C4-2B (cell line): ENCODE measurements at regions not wholly inside any gene's neighbourhood (a gene's known extent, or its start where the extent isn't known, plus 50 kb on each side); places are given as distances from the start of the nearest gene placed in this dataset.

ENCODE experiments used
- H3K27ac ChIP-seq: fragments of 450-650 bp; 2 replicates; pipeline ENCODE4 v1.5.1; 2017
- ZFX ChIP-seq: fragments of 450-650 bp; IDR thresholded peaks from 2 replicates; pipeline ENCODE4 v1.6.1; 2017
- TF ChIP-seq, protein P1 (sequence below): fragments of 450-650 bp; conservative IDR thresholded peaks from 2 replicates; pipeline ENCODE4 v1.5.1; 2017; ENCODE audit warnings: mild to moderate bottlenecking

DNA sequence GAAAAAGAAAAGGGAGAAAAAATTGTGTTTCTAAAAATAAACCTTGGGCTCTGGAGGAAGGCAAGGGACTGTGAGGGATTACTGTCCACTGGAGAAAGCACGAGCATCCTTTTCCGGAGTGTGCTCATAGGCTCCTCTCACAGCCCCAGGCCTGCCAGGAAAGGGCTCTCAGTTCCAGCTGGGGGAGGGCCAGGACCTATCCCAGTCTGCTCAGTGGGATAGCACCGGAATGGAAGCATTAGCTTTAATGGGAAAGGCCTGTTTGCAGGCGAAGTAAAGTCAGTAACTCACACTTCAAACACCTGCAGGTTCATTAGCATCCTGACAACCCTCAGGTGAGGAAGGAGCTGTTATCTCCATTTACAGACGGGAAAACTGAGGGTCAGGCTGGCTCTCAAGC lies 113.9 kb upstream of the USP24 start:
- no peak for TF ChIP-seq ZFX
- TF ChIP-seq, protein P1, sequence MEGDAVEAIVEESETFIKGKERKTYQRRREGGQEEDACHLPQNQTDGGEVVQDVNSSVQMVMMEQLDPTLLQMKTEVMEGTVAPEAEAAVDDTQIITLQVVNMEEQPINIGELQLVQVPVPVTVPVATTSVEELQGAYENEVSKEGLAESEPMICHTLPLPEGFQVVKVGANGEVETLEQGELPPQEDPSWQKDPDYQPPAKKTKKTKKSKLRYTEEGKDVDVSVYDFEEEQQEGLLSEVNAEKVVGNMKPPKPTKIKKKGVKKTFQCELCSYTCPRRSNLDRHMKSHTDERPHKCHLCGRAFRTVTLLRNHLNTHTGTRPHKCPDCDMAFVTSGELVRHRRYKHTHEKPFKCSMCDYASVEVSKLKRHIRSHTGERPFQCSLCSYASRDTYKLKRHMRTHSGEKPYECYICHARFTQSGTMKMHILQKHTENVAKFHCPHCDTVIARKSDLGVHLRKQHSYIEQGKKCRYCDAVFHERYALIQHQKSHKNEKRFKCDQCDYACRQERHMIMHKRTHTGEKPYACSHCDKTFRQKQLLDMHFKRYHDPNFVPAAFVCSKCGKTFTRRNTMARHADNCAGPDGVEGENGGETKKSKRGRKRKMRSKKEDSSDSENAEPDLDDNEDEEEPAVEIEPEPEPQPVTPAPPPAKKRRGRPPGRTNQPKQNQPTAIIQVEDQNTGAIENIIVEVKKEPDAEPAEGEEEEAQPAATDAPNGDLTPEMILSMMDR, result no peak
- H3K27ac ChIP-seq, result no peak overlapping the region

- TF ChIP-seq ZFX, result no peak
- TF ChIP-seq, protein P1, result no peak
- no peak overlapping the region for H3K27ac ChIP-seq
Measured at GRCh38 chr1:55326496-55327243, 111.5 kb upstream of the USP24 start.

- no peak for TF ChIP-seq ZFX
- TF ChIP-seq, protein P1, result no peak
Measured at GRCh38 chr1:55323760-55324159, 108.6 kb upstream of the USP24 start.

GRCh38 chr1:55322842-55323241 lies 107.7 kb upstream of the USP24 start:
- TF ChIP-seq, protein P1, result no peak
- no peak for TF ChIP-seq ZFX
- H3K27ac ChIP-seq, result no peak overlapping the region

More at GRCh38 chr1:55323760-55324159, 108.6 kb upstream of the USP24 start:
- H3K27ac ChIP-seq, result no peak overlapping the region

GRCh38 chr1:55321942-55322341 lies 106.8 kb upstream of the USP24 start:
- no peak for TF ChIP-seq ZFX
- TF ChIP-seq, protein P1, result no peak
- no peak overlapping the region; the same call in 1 of the 2 replicates for H3K27ac ChIP-seq

DNA sequence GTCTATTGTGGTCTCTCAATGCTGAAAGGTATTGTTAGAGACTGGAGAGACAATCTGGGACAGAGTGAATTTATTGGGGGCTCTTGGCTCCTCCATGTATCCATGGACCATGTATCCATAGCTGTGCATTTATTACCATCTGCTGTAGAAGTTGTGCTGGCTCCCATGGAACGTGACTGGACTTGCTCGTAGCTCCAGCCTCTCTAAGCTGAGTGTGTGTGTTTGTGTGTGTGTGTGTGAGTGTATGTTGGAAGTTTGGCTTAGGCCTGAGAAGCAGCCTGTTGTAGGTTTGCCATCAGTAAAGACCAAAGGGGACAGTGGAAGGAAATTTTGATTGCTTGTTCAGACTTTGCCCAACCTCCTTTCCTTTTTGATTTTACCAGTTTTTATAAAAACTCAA lies 105.7 kb upstream of the USP24 start:
- no peak overlapping the region for H3K27ac ChIP-seq
- TF ChIP-seq ZFX, result no peak
- TF ChIP-seq, protein P1, result no peak

GRCh38 chr1:55318116-55318817 lies 103.1 kb upstream of the USP24 start:
- TF ChIP-seq ZFX, result no peak
- TF ChIP-seq, protein P1, result no peak
- H3K27ac ChIP-seq, result no peak overlapping the region
